PC-3 (cell line): ENCODE measurements at regions not wholly inside any gene's neighbourhood (a gene's known extent, or its start where the extent isn't known, plus 50 kb on each side); places are given as distances from the start of the nearest gene placed in this dataset.

ENCODE experiments used
- ATAC-seq: fragments of 200-7000 bp; cut with Tn5 transposase; 2 replicates; pipeline ENCODE4 v1.9.1; 2020; ENCODE audit warnings: mild to moderate bottlenecking, moderate library complexity
- BruUV-seq: library from RNA; stranded (reverse); fragments of 400-500 nt; replicated peaks from 2 replicates; lab custom pipeline; 2021; lab: Mats Ljungman, UMichigan
- CTCF ChIA-PET: fragments of 300-600 bp; sonication (Branson Sonifier 250); formaldehyde crosslinking; loops from one replicate; lab custom pipeline; 2022; ENCODE audit warnings: antibody characterized with exemption; lab: Charles Lee
- POLR2A ChIA-PET: fragments of 300-600 bp; sonication (Branson Sonifier 250); formaldehyde crosslinking; loops from one replicate; lab custom pipeline; 2022; ENCODE audit warnings: antibody characterized with exemption; ENCODE audit not compliant: unreplicated experiment; lab: Charles Lee
- DNase-seq: peaks from one replicate; pipeline ENCODE4 v3.0.0-alpha.2; 2015
- H2AFZ ChIP-seq: fragments of 300-600 bp; sonication (generic); 2 replicates; pipeline ENCODE4 v1.6.0; 2016; ENCODE audit warnings: antibody characterized with exemption, low read length
- H3F3A ChIP-seq: fragments of 300-600 bp; sonication (generic); one replicate; pipeline ENCODE4 v1.6.0; 2017; ENCODE audit warnings: antibody characterized with exemption, low read length, control low read depth, mild to moderate bottlenecking; ENCODE audit not compliant: unreplicated experiment
- H3K27ac ChIP-seq: fragments of 300-600 bp; sonication (generic); 2 replicates; pipeline ENCODE4 v1.5.1; 2016; ENCODE audit warnings: mild to moderate bottlenecking, low read length
- H3K27me3 ChIP-seq: fragments of 300-600 bp; sonication (generic); 2 replicates; pipeline ENCODE4 v1.6.1; 2016; ENCODE audit warnings: low read length, mixed read lengths
- H3K36me3 ChIP-seq: fragments of 300-600 bp; sonication (generic); 2 replicates; pipeline ENCODE4 v1.6.1; 2016; ENCODE audit warnings: low read depth, mixed run types, low read length, mixed read lengths
- H3K4me1 ChIP-seq: fragments of 300-600 bp; sonication (generic); 2 replicates; pipeline ENCODE4 v1.5.1; 2016; ENCODE audit warnings: low read length; ENCODE audit not compliant: insufficient read depth
- H3K4me2 ChIP-seq: fragments of 300-600 bp; sonication (generic); 2 replicates; pipeline ENCODE4 v1.6.0; 2016; ENCODE audit warnings: low read length
- H3K4me3 ChIP-seq: fragments of 300-600 bp; sonication (generic); 2 replicates; pipeline ENCODE4 v1.5.1; 2016; ENCODE audit warnings: mild to moderate bottlenecking, low read length, mixed read lengths
- H3K79me2 ChIP-seq: fragments of 300-600 bp; sonication (generic); 2 replicates; pipeline ENCODE4 v1.6.1; 2017; ENCODE audit warnings: low read length, mixed read lengths
- H3K9ac ChIP-seq: fragments of 300-600 bp; sonication (generic); 2 replicates; pipeline ENCODE4 v1.6.0; 2016; ENCODE audit warnings: mild to moderate bottlenecking, low read length
- H3K9me2 ChIP-seq: fragments of 300-600 bp; sonication (generic); replicated peaks from 2 replicates; pipeline ENCODE4 v1.6.1; 2016; ENCODE audit warnings: mixed run types, low read length, mixed read lengths
- H3K9me3 ChIP-seq: fragments of 300-600 bp; sonication (generic); 2 replicates; pipeline ENCODE4 v1.6.1; 2016; ENCODE audit warnings: low read length, mixed read lengths
- H4K20me1 ChIP-seq: fragments of 300-600 bp; sonication (generic); 2 replicates; pipeline ENCODE4 v1.6.1; 2016; ENCODE audit warnings: low read length, mixed read lengths
- CTCF ChIP-seq: fragments of 300-600 bp; sonication (generic); conservative IDR thresholded peaks from 2 replicates; pipeline ENCODE4 v1.5.1; 2017; ENCODE audit warnings: antibody characterized with exemption, low read depth, mild to moderate bottlenecking, low read length
- EZH2 ChIP-seq: fragments of 300-600 bp; sonication (generic); IDR thresholded peaks from one replicate; pipeline ENCODE4 v1.6.1; 2017; ENCODE audit warnings: antibody characterized with exemption, mild to moderate bottlenecking, low read length; ENCODE audit not compliant: unreplicated experiment
- EZH2phosphoT487 ChIP-seq: fragments of 300-600 bp; sonication (generic); IDR thresholded peaks from 2 replicates; pipeline ENCODE4 v1.6.1; 2018; ENCODE audit warnings: mild to moderate bottlenecking, antibody characterized with exemption, low read length, borderline replicate concordance
- intact Hi-C: fragments of 100-400 bp; cut with micrococcal nuclease; formaldehyde crosslinking; loops from 2 replicates; pipeline ENCODE4 v1.9.0; 2023

- H3K79me2 ChIP-seq, result no peaks in the 10 kb centered on the region
- no TSS peak for BruUV-seq
- H3K9ac ChIP-seq, result no peak overlapping the region
- H3K27me3 ChIP-seq, result no peaks in the 10 kb centered on the region
- no peak overlapping the region for H3K4me3 ChIP-seq
- H3K4me1 ChIP-seq, result no peaks in the 10 kb centered on the region
- ChIA-PET POLR2A (no interaction called here), CTCF (no interaction called here)
- intact Hi-C loops, result no loop called here
- H3K9me2 ChIP-seq, result no peaks in the 10 kb centered on the region
- no peak overlapping the region for H3K27ac ChIP-seq
- H3F3A ChIP-seq, result no peaks in the 10 kb centered on the region
- ATAC-seq, result no peak
- no peak overlapping the region for H2AFZ ChIP-seq
- TF ChIP-seq EZH2phosphoT487 (no peak), CTCF (no peak), EZH2 (no peak)
- no peaks in the 10 kb centered on the region for H3K36me3 ChIP-seq
- H3K9me3 ChIP-seq, result no peaks in the 10 kb centered on the region
- H3K4me2 ChIP-seq, result no peak overlapping the region
- no peak for DNase-seq
- no peaks in the 10 kb centered on the region for H4K20me1 ChIP-seq
Observed at GRCh38 chr13:53340505-53341143, 312.0 kb downstream of the OLFM4 start.

- Histone ChIP-seq H4K20me1 (no peaks in the 10 kb centered on the region), H3K4me2 (no peak overlapping the region), H2AFZ (no peak overlapping the region), H3K4me3 (no peak overlapping the region), H3F3A (no peaks in the 10 kb centered on the region), H3K27me3 (no peaks in the 10 kb centered on the region), H3K9ac (no peak overlapping the region), H3K36me3 (no peaks in the 10 kb centered on the region), H3K27ac (no peak overlapping the region), H3K9me3 (no peaks in the 10 kb centered on the region), H3K4me1 (no peaks in the 10 kb centered on the region), H3K9me2 (no peaks in the 10 kb centered on the region), H3K79me2 (no peaks in the 10 kb centered on the region)
- ChIA-PET POLR2A (no interaction called here), CTCF (no interaction called here)
- DNase-seq, result no peak
- TF ChIP-seq CTCF, result no peak
- no TSS peak for BruUV-seq
- ATAC-seq, result no peak
- intact Hi-C loops, result no loop called here
Observed at GRCh38 chr13:53341144-53341510, 312.5 kb downstream of the OLFM4 start.

GRCh38 chr13:53342623-53343360 is 314.2 kb downstream of the OLFM4 start:
- no peaks in the 10 kb centered on the region for H4K20me1 ChIP-seq
- no TSS peak for BruUV-seq
- no peak overlapping the region for H3K9ac ChIP-seq
- no peaks in the 10 kb centered on the region for H3K36me3 ChIP-seq
- no peaks in the 10 kb centered on the region for H3K9me3 ChIP-seq
- no peaks in the 10 kb centered on the region for H3K4me1 ChIP-seq
- TF ChIP-seq EZH2 (no peak), EZH2phosphoT487 (no peak), CTCF (no peak)
- intact Hi-C loops, result no loop called here
- no peak overlapping the region for H3K4me3 ChIP-seq
- DNase-seq (no peak), ATAC-seq (no peak)
- no peaks in the 10 kb centered on the region for H3K79me2 ChIP-seq
- no peak overlapping the region for H3K4me2 ChIP-seq
- no peaks in the 10 kb centered on the region for H3K27me3 ChIP-seq
- ChIA-PET CTCF (no interaction called here), POLR2A (no interaction called here)
- H3K9me2 ChIP-seq, result no peaks in the 10 kb centered on the region
- H3K27ac ChIP-seq, result no peak overlapping the region
- no peak overlapping the region for H2AFZ ChIP-seq
- no peaks in the 10 kb centered on the region for H3F3A ChIP-seq
